Caco-2 (cell line): ENCODE measurements at regions not wholly inside any gene's neighbourhood (a gene's known extent, or its start where the extent isn't known, plus 50 kb on each side); places are given as distances from the start of the nearest gene placed in this dataset.

Source experiments
- BruUV-seq: library from RNA; stranded (reverse); fragments of 400-500 nt; replicated peaks from 2 replicates; lab custom pipeline; 2021; lab: Mats Ljungman, UMichigan
- CTCF ChIA-PET: fragments of 300-600 bp; sonication (Branson Sonifier 250); formaldehyde crosslinking; loops from one replicate; lab custom pipeline; 2022; ENCODE audit warnings: antibody characterized with exemption; lab: Charles Lee
- POLR2A ChIA-PET: fragments of 300-600 bp; sonication (Branson Sonifier 250); formaldehyde crosslinking; loops from one replicate; lab custom pipeline; 2022; ENCODE audit warnings: antibody characterized with exemption; lab: Charles Lee
- DNase-seq, 2 experiments: peaks; one replicate each; pipeline versions ENCODE4 v3.0.0 to v3.0.0-alpha.2; 2020 to 2022
- H3K27me3 ChIP-seq: replicated peaks from 2 replicates; pipeline ENCODE4 v1.6.0; 2011; ENCODE audit warnings: low read length; ENCODE audit not compliant: control insufficient read depth, insufficient read depth
- H3K36me3 ChIP-seq: 2 replicates; pipeline ENCODE4 v1.5.1; 2011; ENCODE audit warnings: low read length; ENCODE audit not compliant: control insufficient read depth, insufficient read depth
- H3K4me1 ChIP-seq: fragments of 250-450 bp; sonication (Bioruptor Pico); 2 replicates; pipeline ENCODE4 v1.5.1; 2020; ENCODE audit warnings: mild to moderate bottlenecking
- H3K4me3 ChIP-seq: 2 replicates; pipeline ENCODE4 v1.5.1; 2011; ENCODE audit warnings: low read depth, mild to moderate bottlenecking, control low read depth, low read length
- H3K9me3 ChIP-seq: fragments of 250-450 bp; sonication (Bioruptor Pico); 2 replicates; pipeline ENCODE4 v1.5.1; 2020; ENCODE audit warnings: mild to moderate bottlenecking, moderate library complexity
- H3K27ac Mint-ChIP-seq: one replicate; pipeline ENCODE4 v1.8.0; 2022; ENCODE audit warnings: mixed read lengths; ENCODE audit not compliant: unreplicated experiment
- H3K27me3 Mint-ChIP-seq: one replicate; pipeline ENCODE4 v1.8.0; 2022; ENCODE audit warnings: mixed read lengths; ENCODE audit not compliant: insufficient read depth, unreplicated experiment
- H3K36me3 Mint-ChIP-seq: one replicate; pipeline ENCODE4 v1.8.0; 2022; ENCODE audit warnings: mild to moderate bottlenecking, mixed read lengths; ENCODE audit not compliant: insufficient read depth, unreplicated experiment
- H3K4me1 Mint-ChIP-seq: one replicate; pipeline ENCODE4 v1.8.0; 2022; ENCODE audit warnings: low read depth, mixed read lengths; ENCODE audit not compliant: unreplicated experiment
- H3K4me3 Mint-ChIP-seq: one replicate; pipeline ENCODE4 v1.8.0; 2022; ENCODE audit warnings: mild to moderate bottlenecking, moderate library complexity, mixed read lengths; ENCODE audit not compliant: unreplicated experiment
- H3K9me3 Mint-ChIP-seq: one replicate; pipeline ENCODE4 v1.8.0; 2022; ENCODE audit warnings: mixed read lengths; ENCODE audit not compliant: unreplicated experiment
- intact Hi-C: fragments of 100-400 bp; cut with micrococcal nuclease; formaldehyde crosslinking; loops from one replicate; pipeline ENCODE4 v1.10.0; 2022; ENCODE audit not compliant: unreplicated experiment
- TF ChIP-seq, protein P1 (sequence below), 2 experiments: fragments of 200-600 bp in 1 of 2; IDR thresholded peaks; 1 replicate in 1 of 2; 2 replicates in 1 of 2; pipeline versions ENCODE4 v1.5.1 to v1.8.0; 2011 to 2022; ENCODE audit warnings: antibody characterized with exemption in 1 of 2, control low read depth in 1 of 2, inconsistent platforms in 1 of 2, low read depth in 1 of 2, low read length in 1 of 2, mild to moderate bottlenecking in 1 of 2, moderate library complexity in 1 of 2; ENCODE audit not compliant: insufficient read depth in 1 of 2, severe bottlenecking in 1 of 2, unreplicated experiment in 1 of 2

DNA sequence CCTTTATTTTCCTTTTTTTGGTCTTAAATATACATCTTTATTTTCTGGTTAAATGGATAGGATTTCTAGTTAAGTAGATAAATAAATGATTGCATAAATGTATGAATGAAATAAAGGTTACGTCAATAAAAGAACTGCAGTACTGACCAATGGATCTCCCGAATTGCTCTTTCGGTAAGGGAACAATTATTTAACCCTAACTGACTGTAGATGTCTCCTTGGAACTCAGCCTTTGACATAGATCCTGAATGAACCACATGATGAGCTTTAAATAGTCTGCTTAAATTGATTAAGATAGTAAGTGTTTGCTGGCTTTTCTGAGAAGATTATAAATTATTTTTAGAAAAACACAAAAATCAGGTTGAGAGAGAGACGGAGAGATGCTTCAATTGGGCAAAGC lies 391.0 kb upstream of the SYT1 start:
- CTCF ChIA-PET: no interaction called here
- DNase-seq: no peak

DNA sequence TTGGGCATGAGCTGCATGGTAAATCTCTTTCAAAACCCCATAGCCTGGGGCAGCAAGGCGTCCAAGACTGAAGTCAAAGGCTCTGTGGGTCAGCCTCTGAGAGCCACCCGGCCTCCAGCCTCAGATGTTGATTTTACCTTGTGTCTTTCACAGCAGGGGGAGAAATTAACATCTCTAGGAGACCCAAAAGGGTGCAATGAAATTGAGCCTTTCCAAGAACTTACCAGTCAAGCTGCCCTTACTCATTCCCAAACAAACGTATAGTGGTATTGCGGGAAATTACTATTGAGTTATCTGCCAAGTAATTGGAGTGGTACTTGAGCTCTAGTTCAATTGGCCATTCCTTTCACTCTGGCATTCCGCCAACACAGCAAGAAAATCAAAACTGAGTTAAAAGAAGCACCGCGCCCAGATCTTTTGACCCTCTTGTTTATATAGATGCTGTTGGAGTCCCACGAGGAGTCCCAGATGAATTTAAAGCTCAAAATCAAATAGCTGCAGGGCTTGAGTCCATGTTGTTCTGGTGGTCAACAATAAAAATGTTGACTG lies 380.7 kb upstream of the SYT1 start:
- Mint-ChIP-seq H3K9me3 (no peaks in the 10 kb centered on the region), H3K4me1 (no peaks in the 10 kb centered on the region), H3K4me3 (no peak overlapping the region), H3K27ac (no peak overlapping the region), H3K27me3 (peaks cover 2% of the 10 kb centered on the region), H3K36me3 (no peaks in the 10 kb centered on the region)
- DNase-seq: no peak
- Histone ChIP-seq H3K36me3 (no peaks in the 10 kb centered on the region), H3K9me3 (no peaks in the 10 kb centered on the region), H3K27me3 (no peaks in the 10 kb centered on the region), H3K4me1 (no peaks in the 10 kb centered on the region), H3K4me3 (no peak overlapping the region)
- POLR2A ChIA-PET: no interaction called here
- intact Hi-C loops: no loop called here
- CTCF ChIA-PET: no interaction called here
- BruUV-seq: no TSS peak
- TF ChIP-seq, protein P1, sequence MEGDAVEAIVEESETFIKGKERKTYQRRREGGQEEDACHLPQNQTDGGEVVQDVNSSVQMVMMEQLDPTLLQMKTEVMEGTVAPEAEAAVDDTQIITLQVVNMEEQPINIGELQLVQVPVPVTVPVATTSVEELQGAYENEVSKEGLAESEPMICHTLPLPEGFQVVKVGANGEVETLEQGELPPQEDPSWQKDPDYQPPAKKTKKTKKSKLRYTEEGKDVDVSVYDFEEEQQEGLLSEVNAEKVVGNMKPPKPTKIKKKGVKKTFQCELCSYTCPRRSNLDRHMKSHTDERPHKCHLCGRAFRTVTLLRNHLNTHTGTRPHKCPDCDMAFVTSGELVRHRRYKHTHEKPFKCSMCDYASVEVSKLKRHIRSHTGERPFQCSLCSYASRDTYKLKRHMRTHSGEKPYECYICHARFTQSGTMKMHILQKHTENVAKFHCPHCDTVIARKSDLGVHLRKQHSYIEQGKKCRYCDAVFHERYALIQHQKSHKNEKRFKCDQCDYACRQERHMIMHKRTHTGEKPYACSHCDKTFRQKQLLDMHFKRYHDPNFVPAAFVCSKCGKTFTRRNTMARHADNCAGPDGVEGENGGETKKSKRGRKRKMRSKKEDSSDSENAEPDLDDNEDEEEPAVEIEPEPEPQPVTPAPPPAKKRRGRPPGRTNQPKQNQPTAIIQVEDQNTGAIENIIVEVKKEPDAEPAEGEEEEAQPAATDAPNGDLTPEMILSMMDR (IDR thresholded peaks at IDR 0.05; ENCODE audit: insufficient read depth in 1 of 2, low read depth in 1 of 2, low read length in 1 of 2, severe bottlenecking in 1 of 2, unreplicated experiment in 1 of 2): no peak

More for the DNA sequence above, 391.0 kb upstream of the SYT1 start:
- POLR2A ChIA-PET: no interaction called here
- Histone ChIP-seq H3K36me3 (no peaks in the 10 kb centered on the region), H3K27me3 (no peaks in the 10 kb centered on the region), H3K9me3 (no peaks in the 10 kb centered on the region), H3K4me1 (no peaks in the 10 kb centered on the region), H3K4me3 (no peak overlapping the region)
- Mint-ChIP-seq H3K4me1 (no peaks in the 10 kb centered on the region), H3K9me3 (no peaks in the 10 kb centered on the region), H3K4me3 (no peak overlapping the region), H3K27me3 (peaks cover 5% of the 10 kb centered on the region), H3K27ac (no peak overlapping the region), H3K36me3 (no peaks in the 10 kb centered on the region)
- TF ChIP-seq, protein P1 (IDR thresholded peaks at IDR 0.05; ENCODE audit: insufficient read depth in 1 of 2, low read depth in 1 of 2, low read length in 1 of 2, severe bottlenecking in 1 of 2, unreplicated experiment in 1 of 2): no peak
- no TSS peak for BruUV-seq
- intact Hi-C loops: loop anchor here (10.0 kb wide), 1 partner anchor 871 kb away; no protein-coding TSS in a partner anchor

DNA sequence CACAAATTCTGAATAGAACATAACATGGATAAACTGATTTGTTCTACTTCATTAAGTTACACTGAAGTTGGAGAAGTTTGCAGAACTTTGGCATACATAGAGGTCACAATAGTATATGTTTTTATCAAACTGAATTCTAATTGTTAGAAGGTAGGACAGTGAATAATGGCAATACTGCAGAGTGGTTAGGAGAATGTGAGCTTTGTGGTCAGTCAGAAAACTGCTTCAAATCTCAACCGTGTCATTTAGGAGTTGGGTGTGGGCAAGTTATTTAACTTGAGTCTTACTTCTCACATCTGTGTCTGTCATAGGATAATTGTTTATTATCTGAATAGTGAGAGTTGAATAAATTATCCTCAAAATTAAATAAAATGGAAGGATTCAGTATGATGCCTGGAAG lies 374.6 kb upstream of the SYT1 start:
- H3K4me1 Mint-ChIP-seq: no peaks in the 10 kb centered on the region
- no peak for DNase-seq
- BruUV-seq: no TSS peak
- Histone ChIP-seq H3K4me3 (no peak overlapping the region), H3K36me3 (no peaks in the 10 kb centered on the region), H3K9me3 (no peaks in the 10 kb centered on the region), H3K4me1 (no peaks in the 10 kb centered on the region), H3K27me3 (no peaks in the 10 kb centered on the region)
- intact Hi-C loops: loop anchor here (1.0 kb wide), 1 partner anchor 40 kb away; no protein-coding TSS in a partner anchor
- H3K4me3 Mint-ChIP-seq: no peak overlapping the region
- no peaks in the 10 kb centered on the region for H3K36me3 Mint-ChIP-seq
- POLR2A ChIA-PET: no interaction called here
- no peaks in the 10 kb centered on the region for H3K9me3 Mint-ChIP-seq
- no peak overlapping the region for H3K27ac Mint-ChIP-seq
- peaks cover 4% of the 10 kb centered on the region for H3K27me3 Mint-ChIP-seq
- TF ChIP-seq, protein P1 (IDR thresholded peaks at IDR 0.05; ENCODE audit: insufficient read depth in 1 of 2, low read depth in 1 of 2, low read length in 1 of 2, severe bottlenecking in 1 of 2, unreplicated experiment in 1 of 2): no peak
- CTCF ChIA-PET: no interaction called here
